GM12874 (cell line): ENCODE measurements at regions not wholly inside any gene's neighbourhood (a gene's known extent, or its start where the extent isn't known, plus 50 kb on each side); places are given as distances from the start of the nearest gene placed in this dataset.
A peak's percentile ranks its signal among the peaks of the same experiment; 100 is the strongest.

ENCODE experiments used
- CTCF ChIP-seq: IDR thresholded peaks from 2 replicates; pipeline ENCODE4 v1.5.1; 2011; ENCODE audit warnings: low read depth, mild to moderate bottlenecking, control low read depth, low read length, moderate library complexity; ENCODE audit not compliant: insufficient read depth

DNA sequence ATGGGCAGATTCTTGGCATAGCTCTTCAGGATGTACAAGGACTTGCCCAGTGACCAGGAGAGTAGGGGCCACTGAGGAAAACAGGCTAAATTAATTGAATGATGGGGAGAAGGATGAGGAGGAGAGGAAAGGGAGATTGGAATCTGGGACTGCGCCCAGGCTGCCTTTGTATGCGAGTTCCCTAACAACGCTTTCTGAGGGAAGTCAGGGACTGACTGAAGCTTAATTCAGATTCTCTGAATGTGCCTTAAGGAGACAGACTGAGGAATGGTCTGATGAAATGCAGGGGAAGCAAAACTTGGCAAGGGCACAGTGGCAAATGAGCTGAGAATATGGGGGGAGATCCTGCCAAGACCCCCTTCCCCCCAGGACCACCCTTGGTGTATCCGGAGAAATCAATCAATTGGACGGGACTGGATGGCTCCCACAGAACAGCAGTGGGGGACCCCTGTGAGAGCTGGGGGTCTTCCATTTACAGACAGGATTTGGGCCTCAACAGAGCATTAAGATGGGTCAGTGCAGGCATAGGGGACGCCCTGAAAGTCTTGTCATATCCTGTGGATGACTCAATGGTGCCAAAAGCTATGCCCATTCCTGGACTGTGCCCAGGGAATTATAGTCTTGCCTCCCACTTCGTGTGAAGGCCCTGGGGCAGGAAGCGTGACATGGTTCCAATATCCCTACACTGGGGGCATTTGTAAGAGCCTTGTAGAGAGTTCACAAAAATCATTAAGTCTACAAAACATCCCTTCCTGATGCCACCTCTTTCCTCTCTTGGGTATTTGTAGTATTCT is 215.5 kb upstream of the TNC start:
- no peak for TF ChIP-seq CTCF

GRCh38 chr9:115335439-115335838 is 217.5 kb upstream of the TNC start:
- TF ChIP-seq CTCF, result no peak

- TF ChIP-seq CTCF, result no peak
Observed at GRCh38 chr9:115340314-115340713, 222.4 kb upstream of the TNC start.

GRCh38 chr9:115341426-115341825 is 223.5 kb upstream of the TNC start:
- TF ChIP-seq CTCF, result no peak

- TF ChIP-seq CTCF, result peak; percentile 29; the same call in 1 of the 2 replicates
Observed at GRCh38 chr9:115347776-115348175, 229.8 kb upstream of the TNC start.

GRCh38 chr9:115349542-115349941 is 231.6 kb upstream of the TNC start:
- no peak for TF ChIP-seq CTCF

DNA sequence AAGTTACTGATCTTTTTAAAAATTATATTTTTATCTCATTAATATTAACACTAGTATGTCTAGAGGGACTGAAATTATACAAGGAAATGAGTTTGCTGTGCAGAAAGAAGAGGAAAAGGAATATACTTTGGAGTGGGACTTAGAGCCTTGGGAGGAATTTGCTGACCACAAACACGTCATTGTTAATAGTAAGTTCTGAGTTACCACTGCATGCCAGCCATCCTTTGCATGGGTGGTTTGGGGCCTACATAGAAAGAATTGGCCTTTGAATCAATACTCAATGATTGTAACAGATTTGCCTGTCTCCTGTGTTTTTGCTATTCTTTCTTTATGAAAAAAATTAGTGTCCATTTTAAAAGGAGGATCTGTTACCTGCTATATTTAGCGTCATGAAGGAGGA is 232.6 kb upstream of the TNC start:
- no peak for TF ChIP-seq CTCF
